ENCODE measurements at regions not wholly inside any gene's neighbourhood (a gene's known extent, or its start where the extent isn't known, plus 50 kb on each side); places are given as distances from the start of the nearest gene placed in this dataset.
A peak's percentile ranks its signal among the peaks of the same experiment; 100 is the strongest.

DNA sequence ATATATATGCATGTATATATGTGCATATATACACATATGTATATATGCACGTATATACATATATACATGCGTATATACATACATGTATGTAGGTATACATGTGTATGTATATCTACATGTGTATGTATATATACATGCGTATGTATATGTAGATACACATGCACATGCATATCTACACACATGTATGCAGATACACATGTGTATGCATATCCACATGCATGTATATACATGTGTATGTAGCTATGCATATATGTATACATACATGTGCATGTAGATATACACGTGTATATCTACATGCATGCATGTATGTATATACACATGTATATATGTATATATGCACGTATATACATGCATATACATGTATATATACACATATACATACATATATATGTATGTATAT, 95.8 kb upstream of the STEAP4 start:
- no peaks in the 10 kb centered on the region for H3K4me1 ChIP-seq (replicated peaks)
- DNase-seq (ENCODE audit: low read depth in 1 of 2, low spot score in 2 of 2): no peak

GRCh38 chr7:88401009-88401623, 94.4 kb upstream of the STEAP4 start:
- H3K4me3 ChIP-seq: no peak overlapping the region
- H3K27me3 ChIP-seq (replicated peaks): no peaks in the 10 kb centered on the region
- H3K27ac ChIP-seq: no peak overlapping the region
- H3K9me3 ChIP-seq (replicated peaks): no peaks in the 10 kb centered on the region
- no peaks in the 10 kb centered on the region for H3K36me3 ChIP-seq
- peak in 1 of 2 experiments; percentile 6 for DNase-seq (ENCODE audit: low read depth in 1 of 2, low spot score in 2 of 2)
- no peaks in the 10 kb centered on the region for H3K4me1 ChIP-seq (replicated peaks)

More for the DNA sequence above, 95.8 kb upstream of the STEAP4 start:
- Histone ChIP-seq H3K9me3 (replicated peaks) (no peaks in the 10 kb centered on the region), H3K27me3 (replicated peaks) (no peaks in the 10 kb centered on the region), H3K4me3 (no peak overlapping the region), H3K27ac (no peak overlapping the region), H3K36me3 (no peaks in the 10 kb centered on the region)

GRCh38 chr7:88399696-88400240, 93.1 kb upstream of the STEAP4 start:
- no peak overlapping the region for H3K27ac ChIP-seq
- no peak for DNase-seq (ENCODE audit: low read depth in 1 of 2, low spot score in 2 of 2)
- no peaks in the 10 kb centered on the region for H3K9me3 ChIP-seq (replicated peaks)
- no peaks in the 10 kb centered on the region for H3K27me3 ChIP-seq (replicated peaks)
- no peak overlapping the region for H3K4me3 ChIP-seq
- H3K36me3 ChIP-seq: no peaks in the 10 kb centered on the region
- H3K4me1 ChIP-seq (replicated peaks): no peaks in the 10 kb centered on the region

- Histone ChIP-seq H3K9me3 (replicated peaks) (no peaks in the 10 kb centered on the region), H3K27ac (no peak overlapping the region), H3K4me1 (replicated peaks) (no peaks in the 10 kb centered on the region), H3K36me3 (no peaks in the 10 kb centered on the region), H3K27me3 (replicated peaks) (no peaks in the 10 kb centered on the region), H3K4me3 (no peak overlapping the region)
- no peak for DNase-seq (ENCODE audit: low read depth in 1 of 2, low spot score in 2 of 2)
These were observed 92.3 kb upstream of the STEAP4 start for GRCh38 chr7:88399036-88399435.

DNA sequence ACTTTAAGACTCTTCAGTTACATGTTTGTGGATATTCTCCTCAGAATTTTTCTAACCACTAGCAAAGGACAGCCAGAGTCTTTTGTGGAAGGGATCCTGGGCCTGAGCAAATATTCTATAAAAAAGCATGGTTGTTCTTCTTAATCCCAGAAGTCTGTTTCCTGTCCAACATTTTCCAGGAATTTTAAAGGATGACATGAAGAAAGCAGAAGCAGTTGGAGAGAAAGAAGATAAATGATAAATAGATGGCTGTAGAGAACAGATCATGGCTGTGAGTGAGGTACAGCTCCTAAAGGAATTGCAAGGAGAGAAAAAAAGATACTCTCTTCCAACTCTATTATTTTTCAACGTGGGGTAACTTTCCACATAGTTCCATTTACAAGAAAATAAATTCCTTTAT, 91.8 kb upstream of the STEAP4 start:
- Histone ChIP-seq H3K9me3 (replicated peaks) (no peaks in the 10 kb centered on the region), H3K4me3 (no peak overlapping the region)
- no peak for DNase-seq (ENCODE audit: low read depth in 1 of 2, low spot score in 2 of 2)

DNA sequence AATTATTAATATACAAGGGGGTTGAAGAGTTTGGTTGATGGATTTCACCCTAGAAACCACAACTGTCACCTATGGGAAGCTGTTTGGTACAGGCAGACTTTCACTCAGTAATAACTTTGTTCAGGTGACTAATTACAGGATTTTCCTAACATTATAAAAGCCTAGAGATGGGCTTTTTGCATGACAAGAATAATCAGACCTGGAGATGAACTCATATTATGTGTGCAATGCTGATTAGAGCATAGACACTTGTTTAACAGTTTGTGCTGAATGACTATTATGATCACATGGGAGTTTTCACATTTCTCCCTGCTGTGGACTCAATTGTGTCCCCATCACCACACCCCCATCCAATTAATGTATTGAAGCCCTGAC, 90.2 kb upstream of the STEAP4 start:
- no peak for DNase-seq (ENCODE audit: low read depth in 1 of 2, low spot score in 2 of 2)

More for the DNA sequence above, 91.8 kb upstream of the STEAP4 start:
- H3K27me3 ChIP-seq (replicated peaks): no peaks in the 10 kb centered on the region
- no peaks in the 10 kb centered on the region for H3K4me1 ChIP-seq (replicated peaks)
- no peak overlapping the region for H3K27ac ChIP-seq
- no peaks in the 10 kb centered on the region for H3K36me3 ChIP-seq

GRCh38 chr7:88396295-88396947, 89.7 kb upstream of the STEAP4 start:
- Histone ChIP-seq H3K9me3 (replicated peaks) (no peaks in the 10 kb centered on the region), H3K36me3 (no peaks in the 10 kb centered on the region), H3K27ac (no peak overlapping the region), H3K4me3 (no peak overlapping the region), H3K27me3 (replicated peaks) (no peaks in the 10 kb centered on the region), H3K4me1 (replicated peaks) (no peaks in the 10 kb centered on the region)
- DNase-seq (ENCODE audit: low read depth in 1 of 2, low spot score in 2 of 2): no peak

More for the DNA sequence above, 90.2 kb upstream of the STEAP4 start:
- no peaks in the 10 kb centered on the region for H3K9me3 ChIP-seq (replicated peaks)
- H3K4me1 ChIP-seq (replicated peaks): no peaks in the 10 kb centered on the region
- no peak overlapping the region for H3K27ac ChIP-seq
- H3K4me3 ChIP-seq: no peak overlapping the region
- no peaks in the 10 kb centered on the region for H3K36me3 ChIP-seq
- no peaks in the 10 kb centered on the region for H3K27me3 ChIP-seq (replicated peaks)

- H3K4me3 ChIP-seq: no peak overlapping the region
- H3K27me3 ChIP-seq (replicated peaks): no peaks in the 10 kb centered on the region
- DNase-seq (ENCODE audit: low read depth in 1 of 2, low spot score in 2 of 2): no peak
- no peaks in the 10 kb centered on the region for H3K4me1 ChIP-seq (replicated peaks)
- H3K27ac ChIP-seq: no peak overlapping the region
- H3K9me3 ChIP-seq (replicated peaks): no peaks in the 10 kb centered on the region
- H3K36me3 ChIP-seq: no peaks in the 10 kb centered on the region
These were observed 89.0 kb upstream of the STEAP4 start for GRCh38 chr7:88395715-88396114.

DNA sequence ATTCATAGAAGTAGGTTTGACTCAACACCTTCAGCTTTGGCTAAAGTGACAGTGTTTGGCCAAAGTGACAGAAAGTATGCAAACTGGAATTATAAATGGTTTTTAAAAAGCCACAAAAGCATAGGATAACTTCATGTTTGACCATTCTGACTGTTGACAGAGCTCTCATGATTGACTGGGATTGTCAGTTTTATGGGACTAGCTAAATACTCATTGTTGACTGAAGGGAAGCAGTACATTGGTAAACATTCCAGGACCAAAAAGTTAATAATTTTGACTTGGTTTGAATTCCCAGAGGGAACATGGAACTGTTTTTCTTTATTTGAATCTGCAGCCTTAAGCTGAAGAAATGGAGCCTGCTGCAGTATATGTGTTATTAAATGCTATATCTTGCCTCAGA, 84.6 kb upstream of the STEAP4 start:
- Histone ChIP-seq H3K4me1 (replicated peaks) (no peaks in the 10 kb centered on the region), H3K27me3 (replicated peaks) (peaks cover 3% of the 10 kb centered on the region; the same call in 1 of the 2 replicates), H3K36me3 (no peaks in the 10 kb centered on the region), H3K4me3 (no peak overlapping the region), H3K9me3 (replicated peaks) (no peaks in the 10 kb centered on the region), H3K27ac (no peak overlapping the region)
- no peak for DNase-seq (ENCODE audit: low read depth in 1 of 2, low spot score in 2 of 2)

- Histone ChIP-seq H3K9me3 (replicated peaks) (no peaks in the 10 kb centered on the region), H3K4me1 (replicated peaks) (no peaks in the 10 kb centered on the region), H3K36me3 (no peaks in the 10 kb centered on the region), H3K4me3 (no peak overlapping the region), H3K27me3 (replicated peaks) (peaks cover 3% of the 10 kb centered on the region; the same call in 1 of the 2 replicates), H3K27ac (no peak overlapping the region)
- DNase-seq (ENCODE audit: low read depth in 1 of 2, low spot score in 2 of 2): no peak
These were observed 80.7 kb upstream of the STEAP4 start for GRCh38 chr7:88387368-88387767.

GRCh38 chr7:88386665-88387156, 80.0 kb upstream of the STEAP4 start:
- no peaks in the 10 kb centered on the region for H3K4me1 ChIP-seq (replicated peaks)
- H3K9me3 ChIP-seq (replicated peaks): no peaks in the 10 kb centered on the region
- no peak for DNase-seq (ENCODE audit: low read depth in 1 of 2, low spot score in 2 of 2)
- H3K27me3 ChIP-seq (replicated peaks): peaks cover 3% of the 10 kb centered on the region; the same call in 1 of the 2 replicates
- H3K36me3 ChIP-seq: no peaks in the 10 kb centered on the region
- no peak overlapping the region for H3K27ac ChIP-seq
- no peak overlapping the region for H3K4me3 ChIP-seq

GRCh38 chr7:88377434-88377833, 70.7 kb upstream of the STEAP4 start:
- no peak overlapping the region for H3K4me3 ChIP-seq
- H3K27me3 ChIP-seq (replicated peaks): no peaks in the 10 kb centered on the region
- H3K36me3 ChIP-seq: no peaks in the 10 kb centered on the region
- no peak for DNase-seq (ENCODE audit: low read depth in 1 of 2, low spot score in 2 of 2)
- no peaks in the 10 kb centered on the region; the same call in 1 of the 2 replicates for H3K9me3 ChIP-seq (replicated peaks)
- no peak overlapping the region for H3K27ac ChIP-seq
- H3K4me1 ChIP-seq (replicated peaks): no peaks in the 10 kb centered on the region

DNA sequence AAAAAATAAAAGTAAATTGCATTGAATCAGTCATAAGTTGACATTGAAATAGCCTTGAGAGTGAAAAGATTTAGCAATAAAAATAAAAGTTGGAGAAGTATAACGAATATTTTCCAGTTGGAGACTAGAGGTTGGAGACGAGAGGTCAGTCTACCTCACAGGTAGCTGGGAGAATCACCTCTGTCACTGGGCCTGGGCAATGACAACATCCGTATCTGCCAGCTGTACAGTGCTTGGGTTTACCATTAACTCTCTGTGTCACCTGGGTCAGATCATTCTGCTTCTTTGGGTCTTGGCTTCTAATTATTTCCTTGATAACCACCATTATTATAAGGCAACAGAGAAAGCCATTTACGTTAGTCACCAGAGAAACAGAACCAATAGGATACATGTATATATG, 62.0 kb upstream of the STEAP4 start:
- no peak overlapping the region for H3K4me3 ChIP-seq
- no peaks in the 10 kb centered on the region for H3K36me3 ChIP-seq
- no peak for DNase-seq (ENCODE audit: low read depth in 1 of 2, low spot score in 2 of 2)
- H3K9me3 ChIP-seq (replicated peaks): no peaks in the 10 kb centered on the region
- H3K27me3 ChIP-seq (replicated peaks): peaks cover 7% of the 10 kb centered on the region
- no peaks in the 10 kb centered on the region for H3K4me1 ChIP-seq (replicated peaks)
- no peak overlapping the region for H3K27ac ChIP-seq

- H3K4me3 ChIP-seq: no peak overlapping the region
- H3K27me3 ChIP-seq (replicated peaks): peaks cover 7% of the 10 kb centered on the region
- no peaks in the 10 kb centered on the region for H3K9me3 ChIP-seq (replicated peaks)
- H3K4me1 ChIP-seq (replicated peaks): no peaks in the 10 kb centered on the region
- no peak for DNase-seq (ENCODE audit: low read depth in 1 of 2, low spot score in 2 of 2)
- H3K27ac ChIP-seq: no peak overlapping the region
- H3K36me3 ChIP-seq: no peaks in the 10 kb centered on the region
These were observed 60.2 kb upstream of the STEAP4 start for GRCh38 chr7:88366845-88367244.

Measured in SJSA1 (cell line).